ACHN (cell line): ENCODE measurements at regions not wholly inside any gene's neighbourhood (a gene's known extent, or its start where the extent isn't known, plus 50 kb on each side); places are given as distances from the start of the nearest gene placed in this dataset.

Experiments
- DNase-seq: peaks from one replicate; pipeline ENCODE4 v3.0.0-alpha.2; 2015
- in situ Hi-C: cut with HindIII; loops from 2 replicates; pipeline ENCODE4 v1.10.0; 2017; ENCODE audit warnings: low sequenced_read_pairs, low pct_ligation_motif_present, low pct_unique_long_range_greater_than_20kb

GRCh38 chr1:5725406-5725805 is 266.8 kb downstream of the NPHP4 start:
- in situ Hi-C loops, result no loop called here

GRCh38 chr1:5724847-5725246 is 267.4 kb downstream of the NPHP4 start:
- no peak for DNase-seq
- in situ Hi-C loops, result no loop called here

More at GRCh38 chr1:5725406-5725805, 266.8 kb downstream of the NPHP4 start:
- no peak for DNase-seq

GRCh38 chr1:5722635-5723164 is 269.5 kb downstream of the NPHP4 start:
- in situ Hi-C loops, result no loop called here

GRCh38 chr1:5721634-5722215 is 270.5 kb downstream of the NPHP4 start:
- DNase-seq, result no peak
- in situ Hi-C loops, result no loop called here

More at GRCh38 chr1:5722635-5723164, 269.5 kb downstream of the NPHP4 start:
- DNase-seq, result no peak

- no peak for DNase-seq
- in situ Hi-C loops, result no loop called here
Measured at GRCh38 chr1:5720936-5721335, 271.3 kb downstream of the NPHP4 start.

- no peak for DNase-seq
- in situ Hi-C loops, result no loop called here
Measured at GRCh38 chr1:5720484-5720883, 271.7 kb downstream of the NPHP4 start.

DNA sequence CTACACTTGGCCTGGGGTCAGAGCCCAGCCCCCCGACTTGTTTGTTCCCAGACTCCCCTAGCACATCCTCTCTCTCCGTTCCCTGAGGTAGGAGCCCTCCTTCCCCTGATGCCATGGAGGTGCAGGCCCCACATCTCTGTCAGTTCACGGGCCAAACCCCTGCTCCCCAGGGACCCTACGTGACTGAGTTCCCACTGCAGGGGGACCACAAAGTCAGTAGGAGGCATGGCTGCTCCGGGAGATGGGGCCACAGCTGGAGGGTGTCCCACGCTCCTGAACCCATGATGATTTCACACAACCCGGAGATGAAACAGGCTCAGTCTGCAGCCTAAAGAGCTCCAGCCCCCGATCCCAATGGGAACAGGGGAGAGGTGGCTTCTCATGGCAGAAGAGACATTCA is 272.2 kb downstream of the NPHP4 start:
- in situ Hi-C loops, result no loop called here
- no peak for DNase-seq

DNA sequence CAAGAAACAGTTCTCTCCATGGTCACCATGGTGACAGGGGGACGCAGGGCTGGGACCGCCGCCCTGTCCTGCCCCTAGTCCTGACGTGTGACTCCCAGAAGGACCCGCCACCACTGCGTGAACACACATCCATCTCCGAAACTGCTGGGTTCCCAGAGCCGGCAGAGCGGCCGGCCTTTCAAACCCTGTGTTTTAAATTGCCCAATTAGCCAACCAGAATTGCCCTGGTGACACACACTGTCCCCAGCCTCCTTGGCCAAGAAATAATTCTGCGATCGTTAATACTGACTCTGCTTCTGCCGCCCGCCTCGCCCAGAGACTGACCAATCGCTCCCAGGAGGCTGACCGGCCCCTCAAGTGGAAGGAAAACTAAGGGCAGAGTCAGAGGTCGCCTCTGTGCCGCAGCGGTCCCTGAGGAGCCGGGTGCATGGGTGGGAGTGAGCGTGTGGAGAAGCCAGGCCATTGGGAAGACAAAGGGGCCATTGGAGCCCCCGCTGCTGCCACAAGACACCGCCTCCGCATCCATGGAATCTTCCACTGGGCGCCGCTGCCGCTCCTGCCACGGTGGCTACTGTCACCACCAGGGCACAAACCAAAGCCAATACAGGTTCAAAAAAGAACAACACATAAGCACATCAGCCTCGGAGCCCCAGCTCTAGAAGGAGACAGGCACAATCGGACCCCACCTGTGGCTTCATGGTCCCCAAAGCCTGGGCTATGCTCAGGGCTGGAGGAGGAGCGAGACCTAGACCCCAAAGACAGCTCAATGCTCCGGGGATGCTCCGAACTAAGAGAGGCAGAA is 273.2 kb downstream of the NPHP4 start:
- in situ Hi-C loops, result no loop called here
- DNase-seq, result no peak

DNA sequence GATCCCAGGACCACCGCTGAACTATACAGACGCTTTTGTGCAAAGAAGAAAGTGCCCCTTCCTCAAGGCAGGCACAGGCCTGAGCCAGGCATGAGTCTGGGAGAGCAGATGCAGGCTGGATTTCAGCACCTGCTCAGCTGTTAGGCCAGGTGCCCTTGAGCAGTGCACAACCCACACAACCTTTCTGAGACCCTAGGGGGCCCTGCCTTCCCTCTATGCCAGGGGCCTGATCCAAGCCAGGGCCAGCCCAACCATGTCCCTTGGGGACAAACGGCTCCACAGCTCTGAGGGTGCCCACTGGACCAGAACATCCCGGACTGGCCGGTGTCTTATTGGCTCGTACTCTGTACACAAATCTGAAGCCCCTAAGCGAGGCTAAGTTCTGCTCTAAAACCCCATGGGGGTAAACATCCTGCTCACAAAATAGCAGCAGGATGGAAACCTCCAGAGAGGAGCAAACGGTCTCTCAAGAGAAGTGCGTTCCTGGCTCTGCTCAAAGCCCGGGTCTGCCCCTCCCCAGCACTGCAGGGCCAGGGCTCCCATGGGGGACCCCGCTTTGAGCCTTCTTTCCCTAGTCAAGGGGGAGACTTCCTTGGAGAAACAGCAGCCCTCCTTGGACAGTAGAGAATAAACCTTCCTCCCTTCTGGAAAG is 275.1 kb downstream of the NPHP4 start:
- DNase-seq, result no peak
- in situ Hi-C loops, result no loop called here

DNA sequence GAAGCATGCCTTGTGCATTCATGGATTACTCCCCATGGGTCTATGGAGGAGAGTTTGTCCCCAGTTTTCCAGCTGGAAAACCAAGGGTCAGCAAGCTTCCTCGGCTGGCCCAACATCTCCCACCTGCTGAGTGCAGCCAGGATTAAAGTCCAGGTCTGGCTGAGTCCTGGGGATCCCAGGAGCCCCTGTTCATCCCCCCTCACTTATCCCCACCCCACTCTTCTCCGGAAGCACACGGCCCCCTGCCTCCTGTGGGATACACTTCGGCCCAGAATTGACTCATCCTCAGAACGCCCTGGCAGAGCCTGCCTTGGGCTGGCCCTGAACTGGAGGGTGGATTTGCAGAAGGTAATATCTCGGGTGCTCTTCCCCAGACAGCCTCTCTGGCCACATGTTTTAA is 276.1 kb downstream of the NPHP4 start:
- in situ Hi-C loops, result no loop called here
- DNase-seq, result no peak

DNA sequence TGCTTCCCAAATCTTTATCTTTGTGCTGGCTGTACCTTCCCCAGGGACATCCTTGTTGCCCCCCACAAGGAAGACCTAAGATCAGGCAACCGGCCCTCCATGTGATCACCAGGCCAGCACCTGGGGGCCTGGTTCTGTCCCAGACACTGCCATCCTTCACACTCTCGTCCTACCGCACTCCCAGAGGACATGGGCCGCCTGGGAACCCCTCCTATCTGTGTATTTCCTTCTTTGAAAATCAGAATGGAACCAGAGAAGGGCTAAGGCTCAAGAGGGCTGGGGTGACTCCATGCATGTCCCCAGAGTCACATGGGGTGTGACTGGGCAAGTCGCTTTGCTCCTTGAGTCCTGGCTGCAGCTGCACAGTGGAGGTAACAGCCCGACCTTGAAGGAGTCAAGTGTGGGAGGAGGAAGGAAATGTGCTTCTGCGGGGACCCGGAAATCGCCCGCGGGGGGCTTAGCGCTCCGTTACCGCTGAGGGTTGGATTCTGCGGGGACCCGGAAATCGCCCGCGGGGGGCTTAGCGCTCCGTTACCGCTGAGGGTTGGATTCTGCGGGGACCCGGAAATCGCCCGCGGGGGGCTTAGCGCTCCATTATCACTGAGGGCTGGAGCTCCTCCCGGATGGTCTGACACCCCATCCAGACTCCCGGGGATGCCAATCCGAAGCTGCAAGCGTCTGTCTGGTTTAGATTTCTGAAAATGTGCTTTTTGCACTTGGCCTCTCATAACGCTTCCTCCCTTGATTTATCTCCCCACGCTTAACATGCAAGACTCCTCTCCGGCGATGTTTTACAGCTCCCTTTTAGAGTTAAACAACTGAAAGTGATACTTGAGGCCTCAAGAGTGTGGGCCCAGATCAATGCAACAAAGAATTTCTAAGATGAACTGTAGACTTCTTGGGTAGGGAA is 278.9 kb downstream of the NPHP4 start:
- in situ Hi-C loops, result no loop called here
- DNase-seq, result no peak

GRCh38 chr1:5711956-5712645 is 280.1 kb downstream of the NPHP4 start:
- in situ Hi-C loops, result no loop called here
- no peak for DNase-seq

DNA sequence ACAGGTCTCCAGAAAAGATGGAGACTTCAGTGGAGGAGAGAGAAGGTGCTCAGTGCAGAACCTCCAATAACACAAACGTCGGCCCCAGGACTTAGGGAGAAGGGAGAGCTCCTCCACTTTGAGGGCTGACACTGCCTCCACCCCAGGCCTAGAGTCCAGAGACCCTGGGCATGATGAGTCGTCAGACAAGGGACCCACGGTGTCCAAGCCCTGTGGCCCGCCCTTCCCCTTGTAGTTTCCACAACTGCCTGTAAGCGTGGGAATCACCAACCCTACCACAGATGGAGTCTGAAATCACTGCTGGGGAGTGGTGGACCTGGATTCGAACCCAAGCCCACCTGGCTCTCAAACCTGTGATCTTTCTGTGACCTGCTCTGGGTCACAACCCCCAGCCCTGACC is 281.1 kb downstream of the NPHP4 start:
- in situ Hi-C loops, result no loop called here
- no peak for DNase-seq

- in situ Hi-C loops, result no loop called here
- DNase-seq, result no peak
Measured at GRCh38 chr1:5709976-5710375, 282.2 kb downstream of the NPHP4 start.

DNA sequence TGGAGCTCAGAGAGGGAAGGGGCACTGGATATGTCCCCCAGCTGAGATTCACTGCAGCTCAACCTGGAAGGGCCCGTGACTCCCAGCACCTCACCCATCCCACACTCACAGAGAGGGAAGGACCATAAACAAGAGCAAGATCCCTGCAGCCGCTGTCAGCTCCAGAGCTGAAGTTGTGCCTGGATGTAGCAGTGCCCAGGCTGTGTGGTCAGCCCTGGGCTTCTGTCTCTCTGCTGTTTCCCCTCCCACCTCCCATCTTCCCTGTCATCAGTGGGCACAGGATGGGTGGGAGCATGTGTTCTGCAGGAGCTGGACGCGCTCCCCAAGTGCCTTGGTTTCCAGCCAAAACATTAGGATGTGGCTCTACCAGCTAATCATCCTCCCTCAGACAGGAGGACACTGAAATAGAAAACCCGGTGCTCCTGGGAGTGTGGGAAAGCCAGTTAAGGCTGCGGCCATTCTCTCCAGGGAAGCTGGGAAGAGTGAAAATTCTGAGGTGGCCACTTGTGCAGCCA is 282.7 kb downstream of the NPHP4 start:
- in situ Hi-C loops, result no loop called here
- no peak for DNase-seq

DNA sequence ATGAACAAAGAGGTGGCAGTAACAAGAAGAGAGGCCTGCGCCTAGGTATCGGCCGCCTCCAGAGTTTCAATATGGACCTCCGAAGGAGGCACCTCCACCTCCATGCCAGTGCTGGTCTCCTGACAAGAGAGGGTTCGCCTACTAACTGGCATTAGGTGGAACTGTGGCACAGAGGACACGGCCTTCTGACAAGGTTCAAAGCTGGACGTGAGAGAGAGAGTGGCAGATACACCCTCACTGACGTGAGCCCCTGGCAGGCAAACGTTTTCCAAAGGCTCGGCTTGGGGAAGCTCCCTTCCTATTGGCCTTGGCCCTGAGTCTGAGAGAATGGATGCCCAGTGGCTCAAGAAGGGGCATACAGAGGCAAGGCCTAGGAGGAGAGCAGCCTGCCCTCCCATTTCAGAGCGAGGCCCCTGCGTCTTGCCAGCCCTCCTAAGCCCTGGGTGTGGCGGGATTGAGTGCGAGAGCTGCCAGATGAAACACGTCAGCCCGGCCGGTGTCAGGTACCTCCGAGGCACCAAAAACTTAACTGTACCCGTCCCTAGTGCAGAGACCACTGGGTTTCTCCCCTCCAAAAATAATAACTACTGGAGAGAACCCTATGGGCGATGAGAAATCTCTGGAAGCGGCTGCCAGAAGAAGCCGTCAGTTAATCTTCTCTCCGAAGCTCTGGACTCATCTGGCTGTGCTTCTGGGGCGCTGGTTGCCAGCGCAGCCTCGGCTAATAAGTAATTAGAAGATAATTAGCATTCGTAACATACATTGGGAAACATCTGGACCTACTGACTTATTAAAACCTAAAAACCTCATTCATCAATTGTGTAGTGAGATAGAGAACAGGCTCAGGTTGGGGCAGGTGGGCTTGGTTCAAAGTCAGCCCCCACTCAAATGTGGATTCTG is 283.6 kb downstream of the NPHP4 start:
- in situ Hi-C loops, result no loop called here

More for the DNA sequence above, 283.6 kb downstream of the NPHP4 start:
- no peak for DNase-seq
